IMR-90 (cell line): ENCODE measurements at regions not wholly inside any gene's neighbourhood (a gene's known extent, or its start where the extent isn't known, plus 50 kb on each side); places are given as distances from the start of the nearest gene placed in this dataset.

Source experiments
- BHLHE40 ChIP-seq: fragments of 150-350 bp; IDR thresholded peaks from 2 replicates; pipeline ENCODE4 v1.6.1; 2016; ENCODE audit warnings: mild to moderate bottlenecking, low read depth, low read length
- CEBPB ChIP-seq: IDR thresholded peaks from 2 replicates; pipeline ENCODE4 v1.6.1; 2012; ENCODE audit warnings: low read depth, low read length, improper control_type of control experiment
- CHD1 ChIP-seq: IDR thresholded peaks from 2 replicates; pipeline ENCODE4 v1.6.1; 2012; ENCODE audit warnings: low read depth, low read length, improper control_type of control experiment
- FOS ChIP-seq: fragments of 150-350 bp; IDR thresholded peaks from 2 replicates; pipeline ENCODE4 v1.6.1; 2016; ENCODE audit warnings: low read depth, low read length
- MAFK ChIP-seq: IDR thresholded peaks from 2 replicates; pipeline ENCODE4 v1.6.1; 2012; ENCODE audit warnings: low read depth, low read length, improper control_type of control experiment
- MXI1 ChIP-seq: IDR thresholded peaks from 2 replicates; pipeline ENCODE4 v1.6.1; 2012; ENCODE audit warnings: low read depth, mild to moderate bottlenecking, low read length, moderate library complexity, borderline replicate concordance
- NFE2L2 ChIP-seq: fragments of 150-350 bp; IDR thresholded peaks from 2 replicates; pipeline ENCODE4 v1.6.1; 2016; ENCODE audit warnings: low read depth, mild to moderate bottlenecking, low read length
- POLR2A ChIP-seq: IDR thresholded peaks from 2 replicates; pipeline ENCODE4 v1.6.1; 2012; ENCODE audit warnings: mild to moderate bottlenecking, low read depth, low read length
- RAD21 ChIP-seq: IDR thresholded peaks from 2 replicates; pipeline ENCODE4 v1.6.1; 2012; ENCODE audit warnings: low read length, improper control_type of control experiment
- RCOR1 ChIP-seq: IDR thresholded peaks from 2 replicates; pipeline ENCODE4 v1.6.1; 2012; ENCODE audit warnings: mild to moderate bottlenecking, low read length, improper control_type of control experiment; ENCODE audit not compliant: insufficient replicate concordance
- RFX5 ChIP-seq: IDR thresholded peaks from 2 replicates; pipeline ENCODE4 v1.8.0; 2012; ENCODE audit warnings: low read depth, mild to moderate bottlenecking, low read length, moderate library complexity
- SMC3 ChIP-seq: fragments of 150-350 bp; IDR thresholded peaks from 2 replicates; pipeline ENCODE4 v1.6.1; 2016; ENCODE audit warnings: low read depth, mild to moderate bottlenecking, antibody characterized with exemption, low read length, moderate library complexity
- TF ChIP-seq, protein P1 (sequence below): conservative IDR thresholded peaks from 2 replicates; pipeline ENCODE4 v1.5.1; 2012; ENCODE audit warnings: mild to moderate bottlenecking, low read depth, low read length, improper control_type of control experiment
- TF ChIP-seq, protein P2 (sequence below): fragments of 150-350 bp; IDR thresholded peaks from 2 replicates; pipeline ENCODE4 v1.6.1; 2017; ENCODE audit warnings: mild to moderate bottlenecking, antibody characterized with exemption, low read length, low read depth

DNA sequence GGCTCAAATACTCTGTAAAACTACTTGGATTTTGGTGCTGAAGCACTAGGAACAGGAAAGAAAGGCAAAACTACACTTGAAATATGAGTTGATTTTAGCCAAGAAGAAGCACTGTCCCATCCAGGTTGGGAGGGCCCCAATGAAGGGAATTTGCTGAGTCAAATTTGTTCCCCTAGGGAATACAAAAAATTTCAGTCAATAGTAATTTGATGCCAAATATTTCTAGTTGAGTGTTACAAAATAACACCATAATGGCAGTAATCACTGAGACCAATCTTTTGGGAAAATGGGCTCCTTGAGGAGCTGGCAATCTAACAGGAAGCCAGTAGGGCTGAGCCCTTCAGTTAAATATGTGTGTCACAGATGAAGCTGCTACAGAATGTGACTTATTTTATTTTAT is 896.9 kb downstream of the DIPK2A start:
- TF ChIP-seq, protein P1, sequence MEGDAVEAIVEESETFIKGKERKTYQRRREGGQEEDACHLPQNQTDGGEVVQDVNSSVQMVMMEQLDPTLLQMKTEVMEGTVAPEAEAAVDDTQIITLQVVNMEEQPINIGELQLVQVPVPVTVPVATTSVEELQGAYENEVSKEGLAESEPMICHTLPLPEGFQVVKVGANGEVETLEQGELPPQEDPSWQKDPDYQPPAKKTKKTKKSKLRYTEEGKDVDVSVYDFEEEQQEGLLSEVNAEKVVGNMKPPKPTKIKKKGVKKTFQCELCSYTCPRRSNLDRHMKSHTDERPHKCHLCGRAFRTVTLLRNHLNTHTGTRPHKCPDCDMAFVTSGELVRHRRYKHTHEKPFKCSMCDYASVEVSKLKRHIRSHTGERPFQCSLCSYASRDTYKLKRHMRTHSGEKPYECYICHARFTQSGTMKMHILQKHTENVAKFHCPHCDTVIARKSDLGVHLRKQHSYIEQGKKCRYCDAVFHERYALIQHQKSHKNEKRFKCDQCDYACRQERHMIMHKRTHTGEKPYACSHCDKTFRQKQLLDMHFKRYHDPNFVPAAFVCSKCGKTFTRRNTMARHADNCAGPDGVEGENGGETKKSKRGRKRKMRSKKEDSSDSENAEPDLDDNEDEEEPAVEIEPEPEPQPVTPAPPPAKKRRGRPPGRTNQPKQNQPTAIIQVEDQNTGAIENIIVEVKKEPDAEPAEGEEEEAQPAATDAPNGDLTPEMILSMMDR, result no peak
- TF ChIP-seq FOS (no peak), RCOR1 (no peak), CEBPB (no peak), POLR2A (no peak), RAD21 (no peak), RFX5 (no peak), MAFK (no peak), MXI1 (no peak), BHLHE40 (no peak), NFE2L2 (no peak), SMC3 (no peak), CHD1 (no peak)
- TF ChIP-seq, protein P2, sequence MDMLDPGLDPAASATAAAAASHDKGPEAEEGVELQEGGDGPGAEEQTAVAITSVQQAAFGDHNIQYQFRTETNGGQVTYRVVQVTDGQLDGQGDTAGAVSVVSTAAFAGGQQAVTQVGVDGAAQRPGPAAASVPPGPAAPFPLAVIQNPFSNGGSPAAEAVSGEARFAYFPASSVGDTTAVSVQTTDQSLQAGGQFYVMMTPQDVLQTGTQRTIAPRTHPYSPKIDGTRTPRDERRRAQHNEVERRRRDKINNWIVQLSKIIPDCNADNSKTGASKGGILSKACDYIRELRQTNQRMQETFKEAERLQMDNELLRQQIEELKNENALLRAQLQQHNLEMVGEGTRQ, result no peak
